ENCODE measurements at regions not wholly inside any gene's neighbourhood (a gene's known extent, or its start where the extent isn't known, plus 50 kb on each side); places are given as distances from the start of the nearest gene placed in this dataset.

- Histone ChIP-seq H3K9me2 (replicated peaks; ENCODE audit: insufficient read depth, low read length) (0 out of 2 replicates have a peak, but pooled peaks cover 4% of the 10 kb centered on the region), H3F3A (ENCODE audit: insufficient read depth) (no peaks in the 10 kb centered on the region), H3K27me3 (ENCODE audit: low read length) (no peaks in the 10 kb centered on the region), H3K9me3 (ENCODE audit: insufficient read depth, low read length) (no peaks in the 10 kb centered on the region), H4K20me1 (ENCODE audit: low read depth, low read length) (no peaks in the 10 kb centered on the region), H3K36me3 (ENCODE audit: low read length) (no peaks in the 10 kb centered on the region), H3K4me2 (ENCODE audit: low read depth, low read length, poor library complexity, severe bottlenecking) (no peak overlapping the region), H3K9ac (ENCODE audit: low read length) (no peak overlapping the region), H2AFZ (ENCODE audit: low read depth, low read length, severe bottlenecking) (no peak overlapping the region), H3K4me3 (ENCODE audit: insufficient read depth, low read length, poor library complexity, severe bottlenecking) (no peak overlapping the region), H3K79me2 (ENCODE audit: insufficient read depth, low read length) (no peaks in the 10 kb centered on the region), H3K27ac (ENCODE audit: low read depth, low read length) (no peak overlapping the region)
- TF ChIP-seq CTCF (IDR thresholded peaks at IDR 0.05; ENCODE audit: insufficient read depth, low read length, poor library complexity, severe bottlenecking) (no peak), EZH2phosphoT487 (conservative IDR thresholded peaks at IDR 0.05; ENCODE audit: low read length) (no peak)
Observed at GRCh38 chr18:40075616-40076015, 1879.4 kb upstream of the PIK3C3 start.

- H3K27ac ChIP-seq (ENCODE audit: low read depth, low read length): no peak overlapping the region
- 0 out of 2 replicates have a peak, but pooled peaks cover 4% of the 10 kb centered on the region for H3K9me2 ChIP-seq (replicated peaks; ENCODE audit: insufficient read depth, low read length)
- H3K4me2 ChIP-seq (ENCODE audit: low read depth, low read length, poor library complexity, severe bottlenecking): no peak overlapping the region
- H3K4me3 ChIP-seq (ENCODE audit: insufficient read depth, low read length, poor library complexity, severe bottlenecking): no peak overlapping the region
- no peaks in the 10 kb centered on the region for H4K20me1 ChIP-seq (ENCODE audit: low read depth, low read length)
- TF ChIP-seq EZH2phosphoT487 (conservative IDR thresholded peaks at IDR 0.05; ENCODE audit: low read length) (no peak), CTCF (IDR thresholded peaks at IDR 0.05; ENCODE audit: insufficient read depth, low read length, poor library complexity, severe bottlenecking) (no peak)
- H3K27me3 ChIP-seq (ENCODE audit: low read length): no peaks in the 10 kb centered on the region
- H3K9me3 ChIP-seq (ENCODE audit: insufficient read depth, low read length): no peaks in the 10 kb centered on the region
- H3K79me2 ChIP-seq (ENCODE audit: insufficient read depth, low read length): no peaks in the 10 kb centered on the region
- H3K36me3 ChIP-seq (ENCODE audit: low read length): no peaks in the 10 kb centered on the region
- no peaks in the 10 kb centered on the region for H3F3A ChIP-seq (ENCODE audit: insufficient read depth)
- H2AFZ ChIP-seq (ENCODE audit: low read depth, low read length, severe bottlenecking): no peak overlapping the region
- no peak overlapping the region for H3K9ac ChIP-seq (ENCODE audit: low read length)
Observed at GRCh38 chr18:40072761-40073160, 1882.3 kb upstream of the PIK3C3 start.

- Histone ChIP-seq H3K79me2 (ENCODE audit: insufficient read depth, low read length) (no peaks in the 10 kb centered on the region), H3K4me2 (ENCODE audit: low read depth, low read length, poor library complexity, severe bottlenecking) (no peak overlapping the region), H3K36me3 (ENCODE audit: low read length) (no peaks in the 10 kb centered on the region), H3K9me2 (replicated peaks; ENCODE audit: insufficient read depth, low read length) (no peaks in the 10 kb centered on the region), H3K4me3 (ENCODE audit: insufficient read depth, low read length, poor library complexity, severe bottlenecking) (no peak overlapping the region), H3F3A (ENCODE audit: insufficient read depth) (no peaks in the 10 kb centered on the region), H2AFZ (ENCODE audit: low read depth, low read length, severe bottlenecking) (no peak overlapping the region), H4K20me1 (ENCODE audit: low read depth, low read length) (no peaks in the 10 kb centered on the region), H3K27me3 (ENCODE audit: low read length) (no peaks in the 10 kb centered on the region), H3K27ac (ENCODE audit: low read depth, low read length) (no peak overlapping the region), H3K9me3 (ENCODE audit: insufficient read depth, low read length) (no peaks in the 10 kb centered on the region), H3K9ac (ENCODE audit: low read length) (no peak overlapping the region)
- TF ChIP-seq EZH2phosphoT487 (conservative IDR thresholded peaks at IDR 0.05; ENCODE audit: low read length) (no peak), CTCF (IDR thresholded peaks at IDR 0.05; ENCODE audit: insufficient read depth, low read length, poor library complexity, severe bottlenecking) (no peak)
Observed at GRCh38 chr18:40066368-40066767, 1888.7 kb upstream of the PIK3C3 start.

Measured in SU-DHL-6 (cell line).